Sigmoid colon (tissue), 6 donors: ENCODE measurements at regions not wholly inside any gene's neighbourhood (a gene's known extent, or its start where the extent isn't known, plus 50 kb on each side); places are given as distances from the start of the nearest gene placed in this dataset.

Experiments
- DNase-seq: peaks from one replicate; pipeline ENCODE4 v3.0.0-alpha.2; 2019
- H3K27ac ChIP-seq, 4 donors: fragments of 200-600 bp; sonication (generic); one replicate each; pipeline ENCODE4 v1.5.1; 2016 to 2019; ENCODE audit warnings: mild to moderate bottlenecking in 1 of 4
- H3K27me3 ChIP-seq, 3 donors: fragments of 200-600 bp; sonication (generic); one replicate each; pipeline ENCODE4 v1.5.1; 2019; ENCODE audit warnings: mild to moderate bottlenecking in 1 of 3
- H3K36me3 ChIP-seq, 4 donors: fragments of 200-600 bp; sonication (generic); one replicate each; pipeline ENCODE4 v1.5.1; 2016 to 2019
- H3K4me1 ChIP-seq, 4 donors: fragments of 200-600 bp; sonication (generic); one replicate each; pipeline ENCODE4 v1.5.1; 2017 to 2019
- H3K4me3 ChIP-seq, 4 donors: fragments of 200-600 bp; sonication (generic); one replicate each; pipeline ENCODE4 v1.5.1; 2017 to 2019; ENCODE audit warnings: mild to moderate bottlenecking in 2 of 4, moderate library complexity in 1 of 4
- H3K9me3 ChIP-seq, 4 donors: fragments of 200-600 bp in 3 of 4; sonication (generic) in 3 of 4; one replicate each; pipeline versions ENCODE4 v1.5.1 to v1.6.1; 2013 to 2019
- CTCF ChIP-seq, 4 experiments: fragments of 450-650 bp in 3 of 4; fragments of 200-600 bp in 1 of 4; IDR thresholded peaks; one replicate each; pipeline ENCODE4 v1.5.1; 2016 to 2019; ENCODE audit warnings: antibody characterized with exemption in 4 of 4, mild to moderate bottlenecking in 3 of 4, moderate library complexity in 2 of 4
- EP300 ChIP-seq, 4 donors: sonication (generic); formaldehyde crosslinking; IDR thresholded peaks; one replicate each; pipeline ENCODE4 v1.6.1; 2017; ENCODE audit warnings: antibody characterized with exemption in 4 of 4
- POLR2A ChIP-seq, 2 donors: fragments of 450-650 bp; IDR thresholded peaks; one replicate each; pipeline ENCODE4 v1.6.1; 2016; ENCODE audit warnings: antibody characterized with exemption in 2 of 2, mild to moderate bottlenecking in 2 of 2, moderate library complexity in 2 of 2
- POLR2AphosphoS5 ChIP-seq, 4 donors: sonication (generic); formaldehyde crosslinking; IDR thresholded peaks; one replicate each; pipeline ENCODE4 v1.6.1; 2017; ENCODE audit warnings: antibody characterized with exemption in 4 of 4
- WGBS, 2 donors: extraction: QIAGEN DNeasy Blood & Tissue Kit; methylation state at CpG; one replicate each; pipeline ENCODE4 v1.1.7; 2013; 5-methylcytosine and 5-hydroxymethylcytosine counted together
- intact Hi-C: fragments of 100-400 bp; cut with DNase I; formaldehyde crosslinking; loops from one replicate; pipeline ENCODE4 v1.15.1; 2023
- donor health status: healthy with polysubstance abuse.
- donor health status: healthy.

DNA sequence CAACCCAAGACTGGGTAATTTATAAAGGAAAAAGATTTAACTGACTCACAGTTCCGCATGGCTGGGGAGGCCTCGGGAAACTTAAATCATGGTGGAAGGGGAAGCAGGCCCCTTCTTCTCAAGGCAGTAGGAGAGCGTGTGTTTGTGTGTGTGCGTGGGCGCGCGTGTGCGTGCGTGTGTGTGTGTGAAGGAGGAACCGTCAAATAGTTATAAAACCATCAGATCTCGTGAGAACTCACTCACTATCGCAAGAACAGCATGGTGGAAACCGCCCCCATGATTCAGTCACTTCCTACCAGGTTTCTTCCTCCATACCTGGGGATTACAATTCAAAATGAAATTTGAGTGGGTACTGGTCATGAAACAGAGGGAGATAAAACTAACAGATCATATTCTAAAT, 220.1 kb upstream of the EYS start:
- no peak for DNase-seq
- intact Hi-C loops: no loop called here
- TF ChIP-seq POLR2AphosphoS5 (IDR thresholded peaks at IDR 0.05): no peak
- no peak for TF ChIP-seq EP300 (IDR thresholded peaks at IDR 0.05)
- 95 to 96% methylated on average over 13 of the region's 13 CpGs for WGBS, 2 donors
- Histone ChIP-seq H3K27me3 (no peaks in the 10 kb centered on the region), H3K4me1 (no peaks in the 10 kb centered on the region), H3K36me3 (no peaks in the 10 kb centered on the region), H3K9me3 (peaks cover 0 to 4% (median 0%) of the 10 kb centered on the region in 4 donors), H3K27ac (no peak overlapping the region), H3K4me3 (no peak overlapping the region)

DNA sequence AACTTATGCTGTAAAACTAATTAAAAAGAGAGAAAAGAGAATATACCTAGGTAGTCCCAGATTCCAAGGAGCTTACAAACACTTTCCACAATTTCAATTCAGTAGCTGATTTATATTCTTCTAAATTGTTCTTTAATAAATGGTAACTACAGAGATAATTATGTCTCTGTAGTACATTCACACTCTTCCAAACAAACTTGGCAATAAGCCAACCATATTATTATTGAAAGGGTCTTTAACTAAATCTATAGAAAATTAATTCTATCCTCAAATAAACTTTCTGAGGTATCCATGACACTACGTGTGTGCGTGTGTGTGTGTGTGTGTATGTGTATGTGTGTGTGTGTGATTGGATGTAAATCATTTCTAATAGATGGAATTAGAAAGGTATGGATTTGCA, 217.4 kb upstream of the EYS start:
- Histone ChIP-seq H3K27ac (no peak overlapping the region), H3K4me3 (no peak overlapping the region), H3K9me3 (peaks cover 0 to 4% (median 0%) of the 10 kb centered on the region in 4 donors), H3K4me1 (no peaks in the 10 kb centered on the region), H3K27me3 (no peaks in the 10 kb centered on the region), H3K36me3 (no peaks in the 10 kb centered on the region)
- DNase-seq: no peak
- 72 to 93% methylated on average over 2 of the region's 2 CpGs for WGBS, 2 donors
- TF ChIP-seq CTCF (IDR thresholded peaks at IDR 0.05) (no peak), POLR2AphosphoS5 (IDR thresholded peaks at IDR 0.05) (no peak), POLR2A (IDR thresholded peaks at IDR 0.05) (no peak), EP300 (IDR thresholded peaks at IDR 0.05) (no peak)
- intact Hi-C loops: no loop called here

- no peak for DNase-seq
- TF ChIP-seq CTCF (IDR thresholded peaks at IDR 0.05) (no peak), EP300 (IDR thresholded peaks at IDR 0.05) (no peak), POLR2AphosphoS5 (IDR thresholded peaks at IDR 0.05) (no peak), POLR2A (IDR thresholded peaks at IDR 0.05) (no peak)
- no peak overlapping the region for H3K4me3 ChIP-seq
- no peaks in the 10 kb centered on the region for H3K9me3 ChIP-seq
- no peak overlapping the region for H3K27ac ChIP-seq
- no peaks in the 10 kb centered on the region for H3K4me1 ChIP-seq
- H3K36me3 ChIP-seq: no peaks in the 10 kb centered on the region
- intact Hi-C loops: no loop called here
- no peaks in the 10 kb centered on the region for H3K27me3 ChIP-seq
These were observed 215.0 kb upstream of the EYS start for GRCh38 chr6:65922049-65922448.

DNA sequence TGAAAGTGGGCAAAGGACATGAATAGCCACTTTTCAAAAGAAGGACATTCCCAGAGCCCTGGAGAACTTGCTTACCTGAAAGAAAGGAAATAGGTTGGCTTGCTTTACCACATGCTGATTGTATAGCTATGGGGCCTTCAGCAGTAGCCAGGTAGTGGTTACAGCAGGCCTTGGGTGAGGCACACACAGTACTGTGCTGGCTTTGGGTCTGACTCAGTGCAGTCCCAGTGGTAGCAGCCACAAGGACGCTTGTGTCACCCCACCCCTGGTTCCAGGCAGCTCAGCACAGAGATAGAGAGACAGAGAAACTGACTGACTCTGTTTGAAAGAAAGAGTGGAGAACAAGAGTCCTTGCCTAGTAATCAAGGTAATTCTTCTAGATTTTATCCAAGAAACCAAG, 201.0 kb upstream of the EYS start:
- intact Hi-C loops: no loop called here
- no peak for DNase-seq
- Histone ChIP-seq H3K27ac (no peak overlapping the region), H3K4me3 (no peak overlapping the region), H3K36me3 (no peaks in the 10 kb centered on the region), H3K27me3 (no peaks in the 10 kb centered on the region), H3K4me1 (no peaks in the 10 kb centered on the region), H3K9me3 (peaks cover 0 to 3% (median 0%) of the 10 kb centered on the region in 4 donors)
- 31 to 66% methylated on average over 1 of the region's 1 CpG for WGBS, 2 donors
- TF ChIP-seq POLR2A (IDR thresholded peaks at IDR 0.05): no peak
- TF ChIP-seq POLR2AphosphoS5 (IDR thresholded peaks at IDR 0.05): no peak
- no peak for TF ChIP-seq CTCF (IDR thresholded peaks at IDR 0.05)
- TF ChIP-seq EP300 (IDR thresholded peaks at IDR 0.05): no peak

- H3K27me3 ChIP-seq: no peaks in the 10 kb centered on the region
- peaks cover 0 to 4% (median 0%) of the 10 kb centered on the region in 4 donors for H3K9me3 ChIP-seq
- intact Hi-C loops: no loop called here
- H3K4me3 ChIP-seq: no peak overlapping the region
- H3K4me1 ChIP-seq: no peaks in the 10 kb centered on the region
- TF ChIP-seq POLR2AphosphoS5 (IDR thresholded peaks at IDR 0.05) (no peak), CTCF (IDR thresholded peaks at IDR 0.05) (no peak), EP300 (IDR thresholded peaks at IDR 0.05) (no peak), POLR2A (IDR thresholded peaks at IDR 0.05) (no peak)
- WGBS, 2 donors: 90 to 91% methylated on average over 1 of the region's 1 CpG
- no peak for DNase-seq
- H3K36me3 ChIP-seq: no peaks in the 10 kb centered on the region
- no peak overlapping the region for H3K27ac ChIP-seq
These were observed 197.0 kb upstream of the EYS start for GRCh38 chr6:65903992-65904391.
